Cardiac fibroblast (primary cell): ENCODE measurements at regions not wholly inside any gene's neighbourhood (a gene's known extent, or its start where the extent isn't known, plus 50 kb on each side); places are given as distances from the start of the nearest gene placed in this dataset.

Source experiments
- DNase-seq, 2 donors: peaks; one replicate each; pipeline versions ENCODE4 v3.0.0 to v3.0.0-alpha.2; 2010; ENCODE audit warnings: low read depth in 2 of 2
- H3K4me3 ChIP-seq, 2 donors: replicated peaks in 1 of 2; 1 replicate in 1 of 2; 2 replicates in 1 of 2; pipeline ENCODE4 v1.5.1; 2011; ENCODE audit warnings: low read depth in 2 of 2, low read length in 2 of 2, mild to moderate bottlenecking in 2 of 2, moderate library complexity in 1 of 2
- TF ChIP-seq, protein P1 (sequence below): IDR thresholded peaks from one replicate; pipeline ENCODE4 v1.5.1; 2011; ENCODE audit warnings: low read depth, mild to moderate bottlenecking, low read length, inconsistent platforms

DNA sequence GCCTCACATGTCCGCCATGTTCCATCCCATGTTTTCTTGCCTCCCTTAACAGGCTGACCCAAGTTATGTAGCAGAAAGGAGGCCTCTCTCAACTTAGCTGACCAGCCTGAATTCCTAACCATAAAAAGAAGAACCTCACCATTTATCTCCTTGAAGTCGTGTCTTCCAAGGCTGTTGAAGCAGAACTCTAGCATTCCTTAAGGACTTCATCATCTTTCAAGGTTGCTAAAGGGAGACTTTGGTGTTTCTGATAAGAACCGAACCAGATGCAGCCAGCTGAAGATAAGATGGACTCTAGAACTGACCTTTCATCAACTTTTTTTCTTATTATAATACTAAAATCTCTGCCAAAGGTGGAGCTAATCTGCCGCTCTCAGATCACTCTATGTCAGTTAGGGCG is 571.7 kb upstream of the SLC35B3 start:
- no peak overlapping the region for H3K4me3 ChIP-seq
- no peak for DNase-seq
- TF ChIP-seq, protein P1, sequence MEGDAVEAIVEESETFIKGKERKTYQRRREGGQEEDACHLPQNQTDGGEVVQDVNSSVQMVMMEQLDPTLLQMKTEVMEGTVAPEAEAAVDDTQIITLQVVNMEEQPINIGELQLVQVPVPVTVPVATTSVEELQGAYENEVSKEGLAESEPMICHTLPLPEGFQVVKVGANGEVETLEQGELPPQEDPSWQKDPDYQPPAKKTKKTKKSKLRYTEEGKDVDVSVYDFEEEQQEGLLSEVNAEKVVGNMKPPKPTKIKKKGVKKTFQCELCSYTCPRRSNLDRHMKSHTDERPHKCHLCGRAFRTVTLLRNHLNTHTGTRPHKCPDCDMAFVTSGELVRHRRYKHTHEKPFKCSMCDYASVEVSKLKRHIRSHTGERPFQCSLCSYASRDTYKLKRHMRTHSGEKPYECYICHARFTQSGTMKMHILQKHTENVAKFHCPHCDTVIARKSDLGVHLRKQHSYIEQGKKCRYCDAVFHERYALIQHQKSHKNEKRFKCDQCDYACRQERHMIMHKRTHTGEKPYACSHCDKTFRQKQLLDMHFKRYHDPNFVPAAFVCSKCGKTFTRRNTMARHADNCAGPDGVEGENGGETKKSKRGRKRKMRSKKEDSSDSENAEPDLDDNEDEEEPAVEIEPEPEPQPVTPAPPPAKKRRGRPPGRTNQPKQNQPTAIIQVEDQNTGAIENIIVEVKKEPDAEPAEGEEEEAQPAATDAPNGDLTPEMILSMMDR, result no peak

DNA sequence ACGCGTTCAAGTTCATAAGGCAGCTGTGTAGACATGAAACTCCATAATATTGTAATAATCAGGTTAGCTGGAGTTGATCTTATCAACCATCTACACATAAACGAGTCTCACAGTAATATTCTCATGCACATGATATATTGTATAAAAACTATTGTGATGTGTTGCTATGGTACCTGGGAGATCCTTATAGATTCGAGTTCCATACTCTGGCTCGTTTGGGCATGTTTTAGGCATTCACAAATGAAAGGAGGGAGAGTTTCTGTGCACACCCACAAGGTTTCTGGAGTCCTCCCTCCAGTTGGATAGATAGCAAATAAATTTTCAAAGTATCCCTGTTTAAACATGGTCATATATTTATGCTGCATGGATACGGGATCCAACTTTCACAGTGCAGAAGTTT is 567.5 kb upstream of the SLC35B3 start:
- TF ChIP-seq, protein P1, result no peak
- H3K4me3 ChIP-seq, result no peak overlapping the region

DNA sequence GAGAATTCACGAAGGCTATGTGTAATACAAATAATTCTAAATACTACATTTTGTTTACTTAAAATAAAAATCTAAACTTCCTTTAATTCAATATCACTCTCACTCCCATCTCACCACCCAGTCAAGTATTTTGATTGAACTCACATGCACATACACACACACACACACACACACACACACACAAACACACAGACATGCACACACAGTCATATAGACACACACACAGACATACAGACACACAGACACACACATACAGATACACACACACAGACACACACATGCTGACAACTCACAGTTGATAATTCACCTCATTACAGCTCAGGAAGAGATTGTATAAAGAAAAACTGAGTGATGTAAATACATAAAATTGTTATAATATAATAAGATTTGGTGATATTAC is 559.8 kb upstream of the SLC35B3 start:
- TF ChIP-seq, protein P1, result no peak
- H3K4me3 ChIP-seq, result no peak overlapping the region
- DNase-seq, result no peak

More for the DNA sequence above, 567.5 kb upstream of the SLC35B3 start:
- DNase-seq, result no peak

DNA sequence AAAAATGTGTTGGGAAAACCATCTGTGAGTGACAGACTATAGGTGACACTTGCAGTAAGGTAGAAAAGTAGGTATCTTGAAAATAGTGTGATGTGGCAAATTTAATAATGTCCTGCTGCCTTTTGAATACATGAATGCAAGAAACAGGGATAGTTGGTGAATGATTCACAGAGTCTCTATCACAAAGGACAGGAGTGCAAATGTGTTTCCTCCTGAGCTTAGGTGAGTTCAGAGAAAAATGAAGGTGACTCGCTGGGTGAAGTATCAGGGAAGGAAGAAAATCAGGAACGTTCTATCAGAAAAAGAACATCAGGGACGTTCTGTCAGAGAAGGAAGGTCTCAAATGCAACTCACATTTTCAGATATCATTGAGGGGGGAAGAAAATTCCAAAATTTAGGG is 557.8 kb upstream of the SLC35B3 start:
- no peak overlapping the region for H3K4me3 ChIP-seq
- no peak for DNase-seq
- TF ChIP-seq, protein P1, result no peak

DNA sequence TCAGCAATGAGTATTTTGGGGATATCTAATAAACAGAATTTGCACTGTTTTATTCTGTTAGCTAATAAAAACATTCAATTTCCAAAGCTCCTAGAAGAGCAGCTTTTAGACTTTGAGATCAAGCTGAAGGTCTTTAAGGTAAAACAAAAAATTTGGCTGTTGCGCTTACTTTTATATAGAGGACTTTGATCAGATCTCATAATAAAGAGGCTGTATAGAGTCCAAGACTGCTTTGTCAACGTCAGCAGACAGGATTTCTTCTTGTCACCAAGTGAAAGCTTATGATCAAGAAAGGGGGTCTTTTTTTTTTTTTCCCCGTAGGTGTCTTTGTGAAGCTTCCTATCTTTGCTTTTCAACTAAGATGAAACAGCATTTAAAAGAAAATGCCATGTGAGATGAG is 556.5 kb upstream of the SLC35B3 start:
- no peak for DNase-seq
- TF ChIP-seq, protein P1, result no peak
- H3K4me3 ChIP-seq, result no peak overlapping the region

DNA sequence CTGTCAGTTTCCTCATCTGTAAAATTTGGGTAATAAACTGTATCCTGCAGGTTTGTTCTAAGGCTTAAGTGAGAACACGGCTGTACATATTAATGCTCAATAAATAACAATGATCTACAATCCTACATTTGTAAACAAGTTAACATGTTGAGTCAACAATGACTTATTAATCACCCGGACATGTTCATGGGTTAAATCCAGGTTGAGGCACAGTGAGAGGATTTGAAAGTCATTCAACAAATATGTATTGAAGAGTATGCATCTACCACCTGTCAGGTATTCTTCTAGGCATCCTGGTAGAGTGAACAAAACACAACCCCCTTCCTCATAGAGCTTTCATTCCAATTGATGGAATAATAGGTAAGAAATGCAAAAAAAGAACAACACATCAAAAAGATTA is 554.7 kb upstream of the SLC35B3 start:
- TF ChIP-seq, protein P1, result no peak
- no peak for DNase-seq
- no peak overlapping the region for H3K4me3 ChIP-seq

DNA sequence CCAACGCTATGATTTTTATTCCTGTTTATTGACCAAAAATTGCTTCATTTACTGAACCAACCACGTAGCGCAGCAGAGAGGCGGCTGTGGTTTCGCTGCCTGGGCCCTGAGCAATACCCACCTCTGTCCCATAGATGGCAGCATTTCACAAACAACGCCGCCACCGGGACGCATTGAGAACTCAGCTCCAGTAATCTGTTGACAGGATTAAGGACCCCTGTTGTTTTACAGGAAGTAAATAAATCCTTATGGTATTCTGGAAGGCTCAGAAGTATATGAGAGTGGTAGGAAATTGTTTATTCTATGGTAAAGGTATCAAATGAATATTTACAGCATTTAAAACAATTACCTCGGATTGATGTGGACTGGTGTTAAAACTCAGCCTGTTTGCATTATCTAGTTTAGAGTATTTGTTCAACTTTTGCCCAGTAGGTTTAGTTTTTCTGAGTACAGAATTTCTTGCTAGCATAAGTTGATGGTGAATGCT is 547.9 kb upstream of the SLC35B3 start:
- TF ChIP-seq, protein P1, result peak; percentile 97
- peak; percentile 66 to 70 for DNase-seq
- no peak overlapping the region for H3K4me3 ChIP-seq
